Forelimb muscle (tissue), 1 donor: ENCODE measurements at regions not wholly inside any gene's neighbourhood (a gene's known extent, or its start where the extent isn't known, plus 50 kb on each side); places are given as distances from the start of the nearest gene placed in this dataset.
"Not testable (repeated sequence)": the region's sequence is repeated elsewhere in the genome, so short reads cannot be mapped to it uniquely, and the experiment has no call there.

Experiments used
- DNase-seq: peaks from one replicate; pipeline ENCODE4 v3.0.0-alpha.2; 2013; ENCODE audit warnings: low read depth

DNA sequence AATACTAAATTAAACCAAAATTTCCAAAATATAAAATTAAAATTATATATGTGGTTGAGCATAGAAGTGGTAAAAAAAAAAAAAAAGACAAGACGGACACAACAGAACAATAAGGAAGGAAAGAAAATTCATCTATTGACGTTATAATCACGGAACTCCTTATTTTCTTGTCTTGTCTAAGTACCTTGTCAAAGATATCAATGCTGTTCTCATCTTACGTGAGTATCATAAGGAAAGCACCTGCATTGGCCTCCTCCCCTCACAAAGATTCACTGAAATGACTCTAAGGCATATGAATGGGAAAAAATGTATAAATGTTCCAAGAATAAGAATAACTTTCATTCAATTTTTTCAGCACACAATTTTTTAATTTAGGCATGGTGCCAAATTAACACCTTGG is 135.4 kb downstream of the PPP1R3A start:
- DNase-seq = no peak

DNA sequence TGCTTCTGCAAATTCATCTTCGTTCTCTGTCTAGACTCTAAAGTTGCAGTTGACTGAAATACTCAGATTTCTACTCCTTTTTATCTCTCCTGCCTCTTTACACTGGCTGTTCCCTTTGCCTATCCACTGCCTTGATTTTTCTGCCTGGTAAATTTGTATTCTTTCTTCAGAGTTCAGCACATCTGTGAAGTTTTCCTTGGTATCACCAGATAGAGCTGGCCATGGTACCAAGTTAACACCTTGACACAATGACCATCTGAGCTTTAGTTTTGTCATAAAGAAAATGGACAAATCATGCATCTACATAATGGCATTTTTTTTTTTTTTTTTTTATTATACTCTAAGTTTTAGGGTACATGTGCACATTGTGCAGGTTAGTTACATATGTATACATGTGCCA is 143.0 kb downstream of the PPP1R3A start:
- no peak for DNase-seq

DNA sequence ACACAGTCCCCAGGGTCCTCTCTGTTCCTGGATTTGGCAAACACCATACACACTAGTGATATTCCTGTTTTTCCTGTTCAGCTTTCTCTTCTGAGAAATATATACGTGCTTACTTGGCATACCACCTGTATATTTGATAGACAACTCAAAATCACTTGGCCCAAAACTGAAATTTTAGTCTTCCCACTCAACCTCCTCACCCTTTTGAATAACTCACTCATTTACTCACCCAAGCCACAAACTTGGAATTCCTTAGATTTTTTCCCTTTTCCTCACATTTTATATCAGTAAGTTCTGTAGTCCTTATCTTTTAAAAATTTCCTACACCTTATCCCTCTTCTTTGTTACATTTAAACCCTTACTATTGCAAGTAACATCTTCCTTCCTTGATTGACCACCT is 143.4 kb downstream of the PPP1R3A start:
- no peak for DNase-seq

DNA sequence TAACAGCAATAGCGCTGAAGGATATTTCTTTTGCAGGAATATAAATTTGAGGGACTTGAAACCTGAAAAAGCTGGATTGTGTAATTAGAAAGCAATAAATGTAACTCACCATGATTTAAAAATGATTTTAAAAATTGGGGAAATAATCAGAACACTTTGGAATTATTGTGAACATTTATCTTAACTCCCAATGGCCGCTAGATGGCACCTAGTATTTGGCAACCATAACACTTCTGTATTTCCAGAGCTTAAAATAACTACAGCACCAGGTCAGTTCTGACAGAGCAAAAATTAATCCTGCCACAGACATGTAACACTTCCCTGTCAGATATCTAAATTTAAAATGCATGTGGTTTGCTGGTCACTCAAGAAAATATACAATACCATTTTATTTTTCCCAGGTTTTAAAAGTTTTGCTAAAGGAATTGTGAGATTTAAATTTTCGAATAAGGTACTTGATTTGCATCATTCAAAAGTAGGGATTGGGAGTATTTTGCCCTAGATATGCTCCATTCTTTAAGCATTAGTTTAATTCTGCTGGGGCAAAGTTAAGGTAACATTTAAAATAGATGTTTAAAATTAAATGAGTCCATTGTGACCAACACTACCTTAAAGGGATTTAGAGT is 144.5 kb downstream of the PPP1R3A start:
- DNase-seq = no peak

- no peak for DNase-seq
These were observed 148.6 kb downstream of the PPP1R3A start for GRCh38 chr7:113770146-113770738.

DNA sequence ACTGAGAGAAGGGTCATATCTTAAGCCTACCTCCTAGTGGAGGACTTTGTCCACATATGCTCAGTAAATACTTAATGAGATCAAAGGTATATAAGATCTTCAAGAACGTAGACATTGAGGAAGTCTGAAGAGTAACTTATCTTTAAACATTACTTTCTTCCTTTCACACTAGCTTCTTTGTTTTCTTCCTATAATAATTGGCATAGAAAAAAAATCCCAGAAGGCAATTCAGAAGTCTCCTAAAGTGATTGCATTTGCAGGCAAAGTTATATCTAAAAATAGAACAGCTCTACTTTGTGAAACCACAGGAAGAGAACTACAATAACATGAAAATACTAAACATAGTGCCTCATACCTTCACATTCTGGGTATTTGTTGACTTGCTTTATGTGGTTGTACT is 150.4 kb downstream of the PPP1R3A start:
- no peak for DNase-seq

DNA sequence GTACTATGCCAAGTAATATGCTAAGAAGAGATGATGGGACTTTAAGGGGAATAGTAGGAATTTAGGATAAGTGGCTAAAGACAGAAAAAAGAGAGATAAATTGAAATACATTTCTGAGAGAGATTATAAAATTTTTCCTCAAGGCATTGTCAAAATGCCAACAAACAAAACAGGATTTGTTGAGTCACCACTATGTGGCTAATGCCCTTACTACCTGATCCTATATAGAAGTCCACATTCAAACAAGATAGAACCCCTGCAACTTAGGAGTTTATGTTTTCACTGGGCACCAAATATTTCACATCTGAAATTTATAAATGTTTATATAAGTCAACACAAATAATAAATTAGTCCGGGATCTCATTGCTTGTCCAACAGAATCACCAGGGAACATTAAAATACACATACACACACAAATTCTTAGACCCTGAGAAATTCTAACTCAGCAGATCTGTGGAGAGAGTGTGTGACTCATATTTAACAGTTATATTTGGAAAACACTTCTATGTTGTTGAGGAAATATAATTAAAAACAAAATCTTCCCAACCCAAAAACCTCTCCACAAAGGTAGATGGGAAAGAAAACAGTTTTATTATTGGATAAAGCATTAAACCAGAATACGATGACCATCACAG is 154.3 kb downstream of the PPP1R3A start:
- no peak for DNase-seq

- DNase-seq = no peak
These were observed 155.6 kb downstream of the PPP1R3A start for GRCh38 chr7:113763226-113763625.

DNA sequence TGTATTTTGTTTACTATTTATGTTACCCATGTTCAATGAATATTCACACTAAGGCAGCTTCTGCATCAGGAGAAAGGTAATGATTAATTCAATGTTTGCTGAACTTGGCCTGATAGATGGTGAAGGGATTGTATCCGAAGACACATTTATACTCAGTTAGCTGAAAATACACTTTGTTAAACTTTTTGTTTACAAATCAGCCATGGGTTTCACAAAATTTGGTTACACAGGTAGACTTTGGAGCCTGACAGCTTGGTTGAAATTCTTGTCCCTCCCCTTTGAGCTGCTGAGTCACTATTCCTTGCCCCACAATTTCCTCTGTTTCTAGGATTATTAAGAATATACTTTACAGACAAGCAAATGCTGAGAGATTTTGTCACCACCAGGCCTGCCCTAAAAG is 162.6 kb downstream of the PPP1R3A start:
- no peak for DNase-seq

DNA sequence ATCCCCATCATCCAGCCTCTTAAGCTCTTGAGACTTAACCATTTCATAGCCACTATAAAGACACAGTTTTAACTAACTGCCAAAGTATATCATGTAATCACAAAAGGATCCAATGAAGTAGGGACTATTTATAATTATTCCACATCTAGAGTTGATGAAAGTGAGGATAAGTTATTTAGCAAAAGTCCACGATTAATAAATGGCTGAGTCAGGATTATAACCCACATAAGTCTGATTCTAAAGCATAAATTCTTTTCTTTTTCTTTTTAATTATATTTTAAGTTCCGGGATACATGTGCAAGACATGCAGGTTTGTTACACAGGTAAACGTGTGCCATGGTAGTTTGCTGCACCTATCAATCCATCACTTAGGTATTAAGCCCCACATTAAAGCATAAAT is 166.1 kb downstream of the PPP1R3A start:
- DNase-seq = no peak

- no peak for DNase-seq
These were observed 166.5 kb downstream of the PPP1R3A start for GRCh38 chr7:113752289-113752688.

GRCh38 chr7:113751547-113751946 is 167.3 kb downstream of the PPP1R3A start:
- no peak for DNase-seq

- not testable (repeated sequence) for DNase-seq
These were observed 170.4 kb downstream of the PPP1R3A start for GRCh38 chr7:113748385-113748784.

DNA sequence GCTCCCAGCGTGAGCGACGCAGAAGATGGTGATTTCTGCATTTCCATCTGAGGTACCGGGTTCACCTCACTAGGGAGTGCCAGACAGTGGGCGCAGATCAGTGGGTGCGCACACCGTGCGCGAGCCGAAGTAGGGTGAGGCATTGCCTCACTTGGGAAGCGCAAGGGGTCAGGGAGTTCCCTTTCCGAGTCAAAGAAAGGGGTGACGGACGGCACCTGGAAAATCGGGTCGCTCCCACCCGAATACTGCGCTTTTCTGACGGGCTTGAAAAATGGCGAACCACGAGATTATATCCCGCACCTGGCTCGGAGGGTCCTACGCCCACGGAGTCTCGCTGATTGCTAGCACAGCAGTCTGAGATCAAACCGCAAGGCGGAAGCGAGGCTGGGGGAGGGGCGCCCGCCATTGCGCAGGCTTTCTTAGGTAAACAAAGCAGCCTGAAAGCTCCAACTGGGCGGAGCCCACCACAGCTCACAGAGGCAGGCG is 175.8 kb downstream of the PPP1R3A start:
- not testable (repeated sequence) for DNase-seq

DNA sequence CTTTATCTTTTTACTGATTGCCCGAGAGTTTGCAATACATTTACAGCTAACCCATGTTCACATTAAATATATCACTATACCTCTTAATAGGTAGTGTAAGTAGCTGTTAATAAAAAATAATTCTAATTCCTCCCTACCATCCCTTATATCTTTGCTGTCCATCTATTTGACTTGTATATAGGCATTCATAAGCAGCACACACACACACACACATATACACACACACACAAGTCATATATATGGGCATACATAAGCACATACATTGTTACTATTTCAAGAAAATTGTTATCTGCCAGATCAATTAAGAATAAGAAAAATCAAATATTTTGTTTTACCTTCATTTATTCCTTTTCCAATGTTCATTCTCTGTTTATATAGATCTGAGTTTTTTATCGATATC is 176.4 kb downstream of the PPP1R3A start:
- DNase-seq = no peak

DNA sequence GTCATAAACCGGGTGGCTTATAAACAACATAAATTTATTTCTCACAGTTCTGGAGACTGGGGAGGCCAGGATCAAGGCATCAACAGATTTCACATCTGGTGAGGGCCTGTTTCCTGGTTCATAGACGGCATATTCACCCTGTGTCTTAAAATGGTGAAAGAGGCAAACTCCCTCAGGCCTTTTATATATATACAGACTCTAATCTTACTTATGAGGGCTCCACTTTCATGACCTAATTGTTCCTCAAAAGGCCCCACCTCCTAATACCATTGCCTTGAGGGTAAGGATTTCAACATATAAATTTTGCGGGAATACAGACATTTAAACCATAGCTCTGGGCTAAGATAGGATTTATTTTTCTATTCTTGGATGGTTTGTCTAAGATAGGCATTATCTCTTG is 187.2 kb downstream of the PPP1R3A start:
- DNase-seq = no peak

- DNase-seq = no peak
These were observed 188.4 kb downstream of the PPP1R3A start for GRCh38 chr7:113730309-113730955.

GRCh38 chr7:113727486-113727885 is 191.3 kb downstream of the PPP1R3A start:
- DNase-seq = no peak

- DNase-seq = no peak
These were observed 196.8 kb downstream of the PPP1R3A start for GRCh38 chr7:113722006-113722405.

GRCh38 chr7:113717739-113718138 is 201.1 kb downstream of the PPP1R3A start:
- no peak for DNase-seq

- peak; percentile 20 for DNase-seq
These were observed 202.6 kb downstream of the PPP1R3A start for GRCh38 chr7:113715981-113716856.

GRCh38 chr7:113715262-113715661 is 203.5 kb downstream of the PPP1R3A start:
- no peak for DNase-seq
